Breast epithelium (tissue), 4 donors: ENCODE measurements at regions not wholly inside any gene's neighbourhood (a gene's known extent, or its start where the extent isn't known, plus 50 kb on each side); places are given as distances from the start of the nearest gene placed in this dataset.

Source experiments
- DNase-seq, 2 donors: peaks; one replicate each; pipeline ENCODE4 v3.0.0-alpha.2; 2019; ENCODE audit warnings: low spot score in 2 of 2
- H3K27ac ChIP-seq, 2 donors: fragments of 200-600 bp; sonication (generic) in 1 of 2; one replicate each; pipeline ENCODE4 v1.5.1; 2016 to 2019; ENCODE audit warnings: mild to moderate bottlenecking in 1 of 2
- H3K27me3 ChIP-seq, 2 donors: fragments of 200-600 bp; sonication (generic) in 1 of 2; one replicate each; pipeline versions ENCODE4 v1.5.1 to v1.6.0; 2017 to 2019; ENCODE audit warnings: control low read depth in 1 of 2, mild to moderate bottlenecking in 1 of 2
- H3K36me3 ChIP-seq: fragments of 200-600 bp; one replicate; pipeline ENCODE4 v1.5.1; 2019
- H3K4me1 ChIP-seq, 2 donors: fragments of 200-600 bp; sonication (generic); one replicate each; pipeline ENCODE4 v1.5.1; 2016 to 2019; ENCODE audit warnings: control low read depth in 1 of 2
- H3K4me3 ChIP-seq, 3 donors: fragments of 200-600 bp; sonication (generic); 1 replicate in 2 of 3; 2 replicates in 1 of 3; pipeline ENCODE4 v1.5.1; 2016 to 2019; ENCODE audit warnings: mild to moderate bottlenecking in 3 of 3, moderate library complexity in 2 of 3
- H3K9me3 ChIP-seq, 2 donors: fragments of 200-600 bp; sonication (generic) in 1 of 2; one replicate each; pipeline ENCODE4 v1.5.1; 2016 to 2019; ENCODE audit warnings: control low read depth in 1 of 2
- CTCF ChIP-seq, 3 donors: fragments of 450-650 bp; IDR thresholded peaks; one replicate each; pipeline ENCODE4 v1.5.1; 2016 to 2017; ENCODE audit warnings: antibody characterized with exemption in 3 of 3, mild to moderate bottlenecking in 3 of 3, moderate library complexity in 3 of 3
- POLR2A ChIP-seq: fragments of 450-650 bp; IDR thresholded peaks from one replicate; pipeline ENCODE4 v1.6.1; 2016; ENCODE audit warnings: antibody characterized with exemption, mild to moderate bottlenecking, moderate library complexity
- POLR2AphosphoS5 ChIP-seq, 3 donors: sonication (generic); formaldehyde crosslinking; IDR thresholded peaks; one replicate each; pipeline ENCODE4 v1.6.1; 2017; ENCODE audit warnings: antibody characterized with exemption in 3 of 3
- intact Hi-C: fragments of 100-400 bp; cut with DNase I; formaldehyde crosslinking; loops from one replicate; pipeline ENCODE4 v1.15.1; 2023; ENCODE audit warnings: low total_unique reads

DNA sequence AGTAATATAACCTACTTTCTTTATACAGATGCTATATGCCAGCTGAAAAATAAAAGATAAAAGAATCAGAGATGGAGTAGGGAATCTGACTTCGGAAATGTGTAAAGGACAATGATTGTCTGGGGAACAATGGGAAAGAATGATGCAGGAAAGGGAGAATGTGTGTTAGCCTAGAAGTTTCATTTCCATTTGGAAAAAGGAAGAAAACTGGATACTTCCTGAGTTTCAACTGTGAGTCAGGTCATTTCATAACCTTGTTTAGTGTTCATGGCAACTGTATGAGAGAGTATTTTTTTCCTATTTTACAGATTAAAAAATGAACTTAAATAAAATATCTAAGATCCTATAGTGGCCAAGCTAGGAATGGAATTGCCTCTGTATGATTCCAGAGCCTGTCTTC lies 261.3 kb upstream of the NECTIN3 start:
- Histone ChIP-seq H3K4me3 (no peak overlapping the region), H3K9me3 (no peaks in the 10 kb centered on the region), H3K27ac (no peak overlapping the region), H3K27me3 (no peaks in the 10 kb centered on the region), H3K36me3 (no peaks in the 10 kb centered on the region), H3K4me1 (no peaks in the 10 kb centered on the region)
- TF ChIP-seq POLR2AphosphoS5 (IDR thresholded peaks at IDR 0.05) (no peak), CTCF (IDR thresholded peaks at IDR 0.05) (no peak), POLR2A (no peak)
- DNase-seq: no peak
- intact Hi-C loops: no loop called here

- DNase-seq: no peak
- H3K4me3 ChIP-seq: no peak overlapping the region
- intact Hi-C loops: no loop called here
- no peaks in the 10 kb centered on the region for H3K4me1 ChIP-seq
- H3K36me3 ChIP-seq: no peaks in the 10 kb centered on the region
- TF ChIP-seq POLR2AphosphoS5 (IDR thresholded peaks at IDR 0.05): no peak
- no peak for TF ChIP-seq POLR2A
- no peak for TF ChIP-seq CTCF (IDR thresholded peaks at IDR 0.05)
- no peaks in the 10 kb centered on the region for H3K9me3 ChIP-seq
- no peaks in the 10 kb centered on the region for H3K27me3 ChIP-seq
- H3K27ac ChIP-seq: no peak overlapping the region
Observed at GRCh38 chr3:110811050-110811449, 260.6 kb upstream of the NECTIN3 start.

DNA sequence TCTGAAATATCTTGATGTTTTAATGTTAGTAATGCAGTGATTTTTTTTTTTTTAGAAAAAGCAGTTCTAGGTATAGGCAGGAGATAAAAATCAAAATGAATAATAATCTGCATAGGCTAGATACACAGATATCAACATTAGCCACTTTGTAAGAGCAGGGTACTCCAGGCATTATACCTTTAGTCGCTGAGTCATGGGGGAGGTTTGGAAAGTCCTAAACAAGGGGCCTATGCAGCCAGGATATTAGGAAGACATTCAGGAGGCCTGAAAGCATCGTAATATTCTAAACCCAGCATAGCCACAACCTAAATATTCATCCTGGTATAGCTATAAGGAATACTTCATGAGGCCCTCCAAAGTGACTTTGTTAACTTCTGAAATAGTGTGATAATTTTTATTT lies 258.1 kb upstream of the NECTIN3 start:
- H3K27ac ChIP-seq: no peak overlapping the region
- no peak for DNase-seq
- no peaks in the 10 kb centered on the region for H3K4me1 ChIP-seq
- intact Hi-C loops: no loop called here
- no peak overlapping the region for H3K4me3 ChIP-seq
- H3K27me3 ChIP-seq: no peaks in the 10 kb centered on the region
- H3K36me3 ChIP-seq: no peaks in the 10 kb centered on the region
- TF ChIP-seq CTCF (IDR thresholded peaks at IDR 0.05) (no peak), POLR2A (no peak), POLR2AphosphoS5 (IDR thresholded peaks at IDR 0.05) (no peak)
- no peaks in the 10 kb centered on the region for H3K9me3 ChIP-seq

DNA sequence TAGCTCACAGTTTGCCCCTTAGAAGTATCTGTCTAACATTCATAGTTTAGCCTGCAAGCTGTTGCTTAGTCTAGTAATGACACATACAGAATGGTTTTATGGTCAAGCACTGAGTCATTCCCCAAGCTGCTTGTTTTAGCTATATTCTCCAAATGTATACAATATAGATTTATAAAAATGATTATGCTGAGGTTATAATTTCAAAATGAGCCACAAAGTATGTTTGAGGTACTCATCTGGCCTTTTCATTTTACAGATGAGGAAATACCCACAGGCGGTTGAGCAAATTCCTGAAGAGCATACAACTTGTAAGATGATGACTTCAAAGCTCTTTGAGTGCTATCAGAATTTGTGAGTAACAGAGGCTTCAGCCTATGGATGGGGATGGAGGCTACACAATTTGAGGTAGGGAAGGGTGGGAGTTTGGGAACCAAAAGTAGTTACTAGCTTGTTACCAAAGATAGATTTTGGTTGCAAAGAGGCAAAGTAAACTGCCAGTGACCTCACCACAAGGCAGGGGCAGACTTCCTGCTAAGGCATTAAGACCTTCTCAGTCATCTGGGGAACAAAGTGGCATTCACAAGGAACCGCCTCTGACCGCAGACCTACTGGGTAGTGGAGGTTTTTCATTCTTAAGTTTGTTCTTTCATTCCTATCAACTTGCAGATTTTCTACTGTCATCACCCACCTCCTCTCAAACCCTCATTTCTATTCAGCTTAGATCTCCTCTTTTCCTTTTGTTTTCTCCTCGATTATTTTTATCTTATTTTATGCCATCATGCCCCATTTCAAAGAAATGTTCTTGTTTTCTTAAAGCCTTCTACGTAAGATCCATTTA lies 257.2 kb upstream of the NECTIN3 start:
- no peaks in the 10 kb centered on the region for H3K4me1 ChIP-seq
- no peaks in the 10 kb centered on the region for H3K36me3 ChIP-seq
- no peak for DNase-seq
- intact Hi-C loops: no loop called here
- H3K9me3 ChIP-seq: no peaks in the 10 kb centered on the region
- no peaks in the 10 kb centered on the region for H3K27me3 ChIP-seq
- no peak overlapping the region for H3K4me3 ChIP-seq
- no peak overlapping the region for H3K27ac ChIP-seq
- TF ChIP-seq POLR2AphosphoS5 (IDR thresholded peaks at IDR 0.05) (no peak), POLR2A (no peak), CTCF (IDR thresholded peaks at IDR 0.05) (no peak)

- intact Hi-C loops: no loop called here
- H3K27me3 ChIP-seq: no peaks in the 10 kb centered on the region
- TF ChIP-seq POLR2A (no peak), CTCF (IDR thresholded peaks at IDR 0.05) (no peak), POLR2AphosphoS5 (IDR thresholded peaks at IDR 0.05) (no peak)
- H3K9me3 ChIP-seq: no peaks in the 10 kb centered on the region
- H3K27ac ChIP-seq: no peak overlapping the region
- H3K4me3 ChIP-seq: no peak overlapping the region
- H3K36me3 ChIP-seq: no peaks in the 10 kb centered on the region
- H3K4me1 ChIP-seq: no peaks in the 10 kb centered on the region
- no peak for DNase-seq
Observed at GRCh38 chr3:110815008-110815583, 256.5 kb upstream of the NECTIN3 start.
